GM23338 (cell line): ENCODE measurements at regions not wholly inside any gene's neighbourhood (a gene's known extent, or its start where the extent isn't known, plus 50 kb on each side); places are given as distances from the start of the nearest gene placed in this dataset.
A peak's percentile ranks its signal among the peaks of the same experiment; 100 is the strongest.

Experiments used
- ATAC-seq: fragments of 200-7000 bp; cut with Tn5 transposase; 3 replicates; pipeline ENCODE4 v1.9.1; 2020
- DNase-seq: peaks from one replicate; pipeline ENCODE4 v3.0.0-alpha.2; 2015; ENCODE audit warnings: low spot score
- H2AFZ ChIP-seq: fragments of 200-600 bp; sonication (generic); 2 replicates; pipeline ENCODE4 v1.8.0; 2016; ENCODE audit warnings: antibody characterized with exemption, mild to moderate bottlenecking, moderate library complexity
- H3F3A ChIP-seq: fragments of 200-600 bp; sonication (generic); replicated peaks from 2 replicates; pipeline ENCODE4 v1.8.0; 2017; ENCODE audit warnings: antibody characterized with exemption, mixed run types, low read depth
- H3K27ac ChIP-seq: fragments of 200-600 bp; sonication (generic); 2 replicates; pipeline ENCODE4 v1.6.1; 2016; ENCODE audit warnings: low read depth
- H3K27me3 ChIP-seq: fragments of 200-600 bp; sonication (generic); 2 replicates; pipeline ENCODE4 v1.8.0; 2016; ENCODE audit warnings: mild to moderate bottlenecking, mixed run types, moderate library complexity; ENCODE audit not compliant: insufficient read depth
- H3K36me3 ChIP-seq: fragments of 200-600 bp; sonication (generic); 2 replicates; pipeline ENCODE4 v1.8.0; 2016; ENCODE audit warnings: mild to moderate bottlenecking; ENCODE audit not compliant: insufficient read depth
- H3K4me1 ChIP-seq: fragments of 200-600 bp; sonication (generic); 2 replicates; pipeline ENCODE4 v1.8.0; 2016; ENCODE audit warnings: mild to moderate bottlenecking, moderate library complexity; ENCODE audit not compliant: insufficient read depth
- H3K4me2 ChIP-seq: fragments of 200-600 bp; sonication (generic); 2 replicates; pipeline ENCODE4 v1.7.1; 2017; ENCODE audit warnings: mixed run types
- H3K4me3 ChIP-seq: fragments of 200-600 bp; sonication (generic); 2 replicates; pipeline ENCODE4 v1.6.1; 2016; ENCODE audit warnings: mixed run types
- H3K79me2 ChIP-seq: fragments of 200-600 bp; sonication (generic); replicated peaks from 2 replicates; pipeline ENCODE4 v1.8.0; 2017; ENCODE audit warnings: mild to moderate bottlenecking; ENCODE audit not compliant: insufficient read depth
- H3K9me2 ChIP-seq: fragments of 200-600 bp; sonication (generic); 2 replicates; pipeline ENCODE4 v1.8.0; 2017; ENCODE audit not compliant: insufficient read depth
- H4K20me1 ChIP-seq: fragments of 200-600 bp; sonication (generic); replicated peaks from 2 replicates; pipeline ENCODE4 v1.8.0; 2017; ENCODE audit warnings: mild to moderate bottlenecking; ENCODE audit not compliant: insufficient read depth
- H3K27ac Mint-ChIP-seq: 2 replicates; pipeline ENCODE4 v1.8.0; 2020; ENCODE audit warnings: inconsistent platforms, mild to moderate bottlenecking, moderate library complexity, mixed read lengths
- H3K27me3 Mint-ChIP-seq: 3 replicates; pipeline ENCODE4 v1.8.0; 2022; ENCODE audit warnings: low read depth, mild to moderate bottlenecking, moderate library complexity, mixed read lengths, inconsistent platforms; ENCODE audit not compliant: insufficient read depth, poor library complexity
- H3K36me3 Mint-ChIP-seq: 3 replicates; pipeline ENCODE4 v1.8.0; 2021; ENCODE audit warnings: low read depth, mild to moderate bottlenecking, inconsistent platforms, moderate library complexity, mixed read lengths
- H3K4me1 Mint-ChIP-seq: 3 replicates; pipeline ENCODE4 v1.8.0; 2020; ENCODE audit warnings: mild to moderate bottlenecking, inconsistent platforms, mixed read lengths
- H3K4me3 Mint-ChIP-seq: 3 replicates; pipeline ENCODE4 v1.8.0; 2021; ENCODE audit warnings: moderate library complexity, mild to moderate bottlenecking, inconsistent platforms, mixed read lengths
- H3K9me3 Mint-ChIP-seq: 3 replicates; pipeline ENCODE4 v1.8.0; 2020; ENCODE audit warnings: moderate library complexity, mild to moderate bottlenecking, inconsistent platforms, mixed read lengths
- CREB1 ChIP-seq: fragments of 250-450 bp; sonication (Bioruptor Pico); IDR thresholded peaks from 2 replicates; pipeline ENCODE4 v1.5.0; 2020; ENCODE audit warnings: low read depth, mild to moderate bottlenecking, moderate library complexity
- EZH2 ChIP-seq: fragments of 200-600 bp; sonication (generic); IDR thresholded peaks from one replicate; pipeline ENCODE4 v1.8.0; 2017; ENCODE audit warnings: antibody characterized with exemption, mild to moderate bottlenecking, low read depth; ENCODE audit not compliant: unreplicated experiment
- EZH2phosphoT487 ChIP-seq: fragments of 200-600 bp; sonication (generic); IDR thresholded peaks from one replicate; pipeline ENCODE4 v1.8.1; 2018; ENCODE audit warnings: antibody characterized with exemption; ENCODE audit not compliant: unreplicated experiment
- JUNB ChIP-seq: IDR thresholded peaks from one replicate; pipeline ENCODE4 v1.6.1; 2016; ENCODE audit warnings: antibody characterized with exemption; ENCODE audit not compliant: unreplicated experiment
- REST ChIP-seq: IDR thresholded peaks from one replicate; pipeline ENCODE4 v1.6.1; 2018; ENCODE audit warnings: antibody characterized with exemption; ENCODE audit not compliant: unreplicated experiment
- ZNF114 ChIP-seq: fragments of 250-450 bp; sonication (Bioruptor Pico); IDR thresholded peaks from 2 replicates; pipeline ENCODE4 v1.5.0; 2020; ENCODE audit warnings: mild to moderate bottlenecking, moderate library complexity
- ZNF331 ChIP-seq: fragments of 250-450 bp; sonication (Bioruptor Pico); IDR thresholded peaks from 2 replicates; pipeline ENCODE4 v1.5.0; 2020; ENCODE audit warnings: low read depth, mild to moderate bottlenecking, moderate library complexity
- TF ChIP-seq, protein P1 (sequence below): IDR thresholded peaks from 2 replicates; pipeline ENCODE4 v1.6.1; 2016; ENCODE audit warnings: antibody characterized with exemption

GRCh38 chr2:180555391-180555965 is 424.9 kb upstream of the UBE2E3 start:
- Mint-ChIP-seq H3K36me3 (no peaks in the 10 kb centered on the region), H3K27ac (no peak overlapping the region), H3K27me3 (no peaks in the 10 kb centered on the region), H3K4me3 (no peak overlapping the region), H3K4me1 (no peaks in the 10 kb centered on the region), H3K9me3 (no peaks in the 10 kb centered on the region)
- Histone ChIP-seq H3K27me3 (no peaks in the 10 kb centered on the region), H3K4me3 (no peak overlapping the region), H3K27ac (no peak overlapping the region), H2AFZ (peak overlapping the region; percentile 49; the same call in 1 of the 2 replicates), H3K36me3 (no peaks in the 10 kb centered on the region), H3F3A (no peaks in the 10 kb centered on the region), H3K4me2 (no peak overlapping the region), H3K79me2 (no peaks in the 10 kb centered on the region), H3K4me1 (no peaks in the 10 kb centered on the region), H4K20me1 (no peaks in the 10 kb centered on the region), H3K9me2 (peaks cover 6% of the 10 kb centered on the region; the same call in 1 of the 2 replicates)
- DNase-seq (no peak), ATAC-seq (no peak)
- no peak for TF ChIP-seq ZNF114
- TF ChIP-seq JUNB, result no peak
- TF ChIP-seq EZH2phosphoT487, result no peak

DNA sequence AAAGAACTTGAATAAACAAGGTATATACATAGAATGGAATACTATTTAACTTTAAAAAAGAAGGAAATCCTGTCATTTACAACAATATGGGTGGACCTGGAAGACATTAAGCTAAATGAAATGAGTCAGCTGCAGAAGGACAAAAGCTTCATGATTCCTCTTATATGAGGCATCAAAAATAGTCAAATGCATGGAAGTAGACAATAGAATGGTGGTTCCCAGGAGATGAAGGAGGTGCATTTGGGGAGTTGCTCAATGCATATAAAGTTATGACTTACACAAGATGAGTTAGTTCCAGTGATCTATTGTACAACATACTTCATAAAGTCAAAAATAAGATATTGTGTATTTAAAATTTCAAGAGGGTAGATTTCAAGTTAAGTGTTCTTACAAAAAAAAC is 426.1 kb upstream of the UBE2E3 start:
- Histone ChIP-seq H4K20me1 (no peaks in the 10 kb centered on the region), H3K27ac (no peak overlapping the region), H3K9me2 (peaks cover 6% of the 10 kb centered on the region; the same call in 1 of the 2 replicates), H3K79me2 (no peaks in the 10 kb centered on the region), H3K27me3 (no peaks in the 10 kb centered on the region), H3K4me3 (no peak overlapping the region), H3K4me1 (no peaks in the 10 kb centered on the region), H3K36me3 (no peaks in the 10 kb centered on the region), H2AFZ (no peak overlapping the region), H3F3A (no peaks in the 10 kb centered on the region), H3K4me2 (no peak overlapping the region)
- TF ChIP-seq ZNF331 (CRISPR knock-in tag) (no peak), EZH2phosphoT487 (no peak), CREB1 (CRISPR knock-in tag) (no peak), REST (no peak), EZH2 (no peak)
- TF ChIP-seq, protein P1, sequence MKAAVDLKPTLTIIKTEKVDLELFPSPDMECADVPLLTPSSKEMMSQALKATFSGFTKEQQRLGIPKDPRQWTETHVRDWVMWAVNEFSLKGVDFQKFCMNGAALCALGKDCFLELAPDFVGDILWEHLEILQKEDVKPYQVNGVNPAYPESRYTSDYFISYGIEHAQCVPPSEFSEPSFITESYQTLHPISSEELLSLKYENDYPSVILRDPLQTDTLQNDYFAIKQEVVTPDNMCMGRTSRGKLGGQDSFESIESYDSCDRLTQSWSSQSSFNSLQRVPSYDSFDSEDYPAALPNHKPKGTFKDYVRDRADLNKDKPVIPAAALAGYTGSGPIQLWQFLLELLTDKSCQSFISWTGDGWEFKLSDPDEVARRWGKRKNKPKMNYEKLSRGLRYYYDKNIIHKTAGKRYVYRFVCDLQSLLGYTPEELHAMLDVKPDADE, result no peak
- Mint-ChIP-seq H3K27ac (no peak overlapping the region), H3K36me3 (no peaks in the 10 kb centered on the region), H3K4me1 (no peaks in the 10 kb centered on the region), H3K4me3 (no peak overlapping the region), H3K9me3 (no peaks in the 10 kb centered on the region), H3K27me3 (no peaks in the 10 kb centered on the region)
- DNase-seq, result no peak
- no peak for ATAC-seq
